ENCODE measurements at regions not wholly inside any gene's neighbourhood (a gene's known extent, or its start where the extent isn't known, plus 50 kb on each side); places are given as distances from the start of the nearest gene placed in this dataset.

DNA sequence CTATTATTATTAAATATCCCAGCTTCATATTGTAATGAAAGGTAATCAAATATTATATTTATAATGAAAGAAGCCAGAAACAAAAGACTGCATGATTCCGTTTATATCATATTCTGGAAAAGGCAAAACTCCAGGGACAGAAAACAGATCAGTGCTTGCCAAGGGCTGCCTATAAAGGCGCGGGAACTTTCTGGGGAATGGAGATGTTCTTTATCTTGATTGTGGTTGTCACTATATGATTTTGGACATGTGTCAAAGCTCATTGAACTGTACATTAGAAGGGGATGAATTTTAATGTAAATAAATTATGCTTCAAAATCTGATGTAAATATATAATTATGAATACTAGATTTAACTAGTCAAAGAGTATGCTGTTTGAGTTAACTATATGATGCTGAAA is 115.4 kb upstream of the KRAS start:
- Histone ChIP-seq H2AFZ (ENCODE audit: low read depth, low read length) (no peak overlapping the region), H3K9me1 (ENCODE audit: control insufficient read depth, insufficient read depth, low read length) (no peaks in the 10 kb centered on the region), H4K20me1 (replicated peaks; ENCODE audit: control insufficient read depth, insufficient read depth, low read length) (no peaks in the 10 kb centered on the region), H3K4me2 (ENCODE audit: insufficient read depth, low read length) (no peak overlapping the region), H3K9me3 (replicated peaks; ENCODE audit: control insufficient read depth, insufficient read depth, low read depth, low read length) (no peaks in the 10 kb centered on the region), H3K36me3 (ENCODE audit: control insufficient read depth, insufficient read depth, low read length) (no peaks in the 10 kb centered on the region), H3K4me1 (replicated peaks in 1 of 2; ENCODE audit: control insufficient read depth in 2 of 2, insufficient read depth in 2 of 2, low read length in 2 of 2) (peaks cover 0 to 7% of the 10 kb centered on the region in 2 experiments; a peak in 1 of 5 replicates), H3K27me3 (ENCODE audit: control insufficient read depth in 2 of 2, insufficient read depth in 2 of 2, low read length in 2 of 2) (peaks cover 5 to 8% of the 10 kb centered on the region in 2 experiments; a peak in 4 of 5 replicates), H3K27ac (ENCODE audit: extremely low read depth, low read depth, low read length) (no peak overlapping the region), H3K79me2 (ENCODE audit: control insufficient read depth, insufficient read depth, low read length) (no peaks in the 10 kb centered on the region), H3K4me3 (no peak overlapping the region), H3K9ac (ENCODE audit: insufficient read depth in 1 of 2, low read depth in 2 of 2, low read length in 2 of 2) (no peak overlapping the region)
- ChIA-PET CTCF (ENCODE audit: low intra/inter-chr PET ratio) (interaction anchor here (0.6 kb wide), 1 partner anchor 202 kb away, joined by 5 read pairs; no protein-coding TSS in a partner anchor), POLR2A (interaction anchor here (1.0 to 1.6 kb wide), 2 partner anchors 8 to 19 kb away, joined by 3 read pairs; no protein-coding TSS in a partner anchor)
- DNase-seq (ENCODE audit: extremely low read depth in 1 of 4, low spot score in 3 of 4) (no peak), ATAC-seq (no peak), FAIRE-seq (no peak)
- intact Hi-C loops (cut with micrococcal nuclease) = no loop called here
- WGBS (ENCODE audit: insufficient coverage, low coverage, missing lambda C conversion rate) = 2% methylated on average over 3 of the region's 3 CpGs
- no TSS peak for BruUV-seq (replicated peaks)
- in situ Hi-C loops (cut with MboI) = no loop called here
- TF ChIP-seq, protein P1, sequence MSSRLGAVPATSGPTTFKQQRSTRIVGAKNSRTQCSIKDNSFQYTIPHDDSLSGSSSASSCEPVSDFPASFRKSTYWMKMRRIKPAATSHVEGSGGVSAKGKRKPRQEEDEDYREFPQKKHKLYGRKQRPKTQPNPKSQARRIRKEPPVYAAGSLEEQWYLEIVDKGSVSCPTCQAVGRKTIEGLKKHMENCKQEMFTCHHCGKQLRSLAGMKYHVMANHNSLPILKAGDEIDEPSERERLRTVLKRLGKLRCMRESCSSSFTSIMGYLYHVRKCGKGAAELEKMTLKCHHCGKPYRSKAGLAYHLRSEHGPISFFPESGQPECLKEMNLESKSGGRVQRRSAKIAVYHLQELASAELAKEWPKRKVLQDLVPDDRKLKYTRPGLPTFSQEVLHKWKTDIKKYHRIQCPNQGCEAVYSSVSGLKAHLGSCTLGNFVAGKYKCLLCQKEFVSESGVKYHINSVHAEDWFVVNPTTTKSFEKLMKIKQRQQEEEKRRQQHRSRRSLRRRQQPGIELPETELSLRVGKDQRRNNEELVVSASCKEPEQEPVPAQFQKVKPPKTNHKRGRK (tag; IDR thresholded peaks at IDR 0.05) = no peak
- TF ChIP-seq RCOR1 (IDR thresholded peaks at IDR 0.05; ENCODE audit: borderline replicate concordance in 1 of 2, low read depth in 2 of 2, low read length in 2 of 2) = no peak
- no peak for TF ChIP-seq CXXC5 (CRISPR knock-in tag; IDR thresholded peaks at IDR 0.05)
- TF ChIP-seq, protein P2, sequence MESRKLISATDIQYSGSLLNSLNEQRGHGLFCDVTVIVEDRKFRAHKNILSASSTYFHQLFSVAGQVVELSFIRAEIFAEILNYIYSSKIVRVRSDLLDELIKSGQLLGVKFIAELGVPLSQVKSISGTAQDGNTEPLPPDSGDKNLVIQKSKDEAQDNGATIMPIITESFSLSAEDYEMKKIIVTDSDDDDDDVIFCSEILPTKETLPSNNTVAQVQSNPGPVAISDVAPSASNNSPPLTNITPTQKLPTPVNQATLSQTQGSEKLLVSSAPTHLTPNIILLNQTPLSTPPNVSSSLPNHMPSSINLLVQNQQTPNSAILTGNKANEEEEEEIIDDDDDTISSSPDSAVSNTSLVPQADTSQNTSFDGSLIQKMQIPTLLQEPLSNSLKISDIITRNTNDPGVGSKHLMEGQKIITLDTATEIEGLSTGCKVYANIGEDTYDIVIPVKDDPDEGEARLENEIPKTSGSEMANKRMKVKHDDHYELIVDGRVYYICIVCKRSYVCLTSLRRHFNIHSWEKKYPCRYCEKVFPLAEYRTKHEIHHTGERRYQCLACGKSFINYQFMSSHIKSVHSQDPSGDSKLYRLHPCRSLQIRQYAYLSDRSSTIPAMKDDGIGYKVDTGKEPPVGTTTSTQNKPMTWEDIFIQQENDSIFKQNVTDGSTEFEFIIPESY (CRISPR knock-in tag; IDR thresholded peaks at IDR 0.05) = no peak
- no peak for TF ChIP-seq FOXA1 (IDR thresholded peaks at IDR 0.05; ENCODE audit: borderline replicate concordance)
- TF ChIP-seq, protein P3, sequence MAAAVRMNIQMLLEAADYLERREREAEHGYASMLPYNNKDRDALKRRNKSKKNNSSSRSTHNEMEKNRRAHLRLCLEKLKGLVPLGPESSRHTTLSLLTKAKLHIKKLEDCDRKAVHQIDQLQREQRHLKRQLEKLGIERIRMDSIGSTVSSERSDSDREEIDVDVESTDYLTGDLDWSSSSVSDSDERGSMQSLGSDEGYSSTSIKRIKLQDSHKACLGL (CRISPR knock-in tag; IDR thresholded peaks at IDR 0.05; ENCODE audit: borderline replicate concordance, poor library complexity, severe bottlenecking) = no peak
- TF ChIP-seq MTA2 (IDR thresholded peaks at IDR 0.05; ENCODE audit: low read depth) = no peak
- TF ChIP-seq, protein P4, sequence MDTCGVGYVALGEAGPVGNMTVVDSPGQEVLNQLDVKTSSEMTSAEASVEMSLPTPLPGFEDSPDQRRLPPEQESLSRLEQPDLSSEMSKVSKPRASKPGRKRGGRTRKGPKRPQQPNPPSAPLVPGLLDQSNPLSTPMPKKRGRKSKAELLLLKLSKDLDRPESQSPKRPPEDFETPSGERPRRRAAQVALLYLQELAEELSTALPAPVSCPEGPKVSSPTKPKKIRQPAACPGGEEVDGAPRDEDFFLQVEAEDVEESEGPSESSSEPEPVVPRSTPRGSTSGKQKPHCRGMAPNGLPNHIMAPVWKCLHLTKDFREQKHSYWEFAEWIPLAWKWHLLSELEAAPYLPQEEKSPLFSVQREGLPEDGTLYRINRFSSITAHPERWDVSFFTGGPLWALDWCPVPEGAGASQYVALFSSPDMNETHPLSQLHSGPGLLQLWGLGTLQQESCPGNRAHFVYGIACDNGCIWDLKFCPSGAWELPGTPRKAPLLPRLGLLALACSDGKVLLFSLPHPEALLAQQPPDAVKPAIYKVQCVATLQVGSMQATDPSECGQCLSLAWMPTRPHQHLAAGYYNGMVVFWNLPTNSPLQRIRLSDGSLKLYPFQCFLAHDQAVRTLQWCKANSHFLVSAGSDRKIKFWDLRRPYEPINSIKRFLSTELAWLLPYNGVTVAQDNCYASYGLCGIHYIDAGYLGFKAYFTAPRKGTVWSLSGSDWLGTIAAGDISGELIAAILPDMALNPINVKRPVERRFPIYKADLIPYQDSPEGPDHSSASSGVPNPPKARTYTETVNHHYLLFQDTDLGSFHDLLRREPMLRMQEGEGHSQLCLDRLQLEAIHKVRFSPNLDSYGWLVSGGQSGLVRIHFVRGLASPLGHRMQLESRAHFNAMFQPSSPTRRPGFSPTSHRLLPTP (IDR thresholded peaks at IDR 0.05; ENCODE audit: borderline replicate concordance, extremely low read depth, insufficient read length) = no peak
- TF ChIP-seq NBN (IDR thresholded peaks at IDR 0.05; ENCODE audit: low read depth) = no peak
- no peak for TF ChIP-seq MEIS2 (IDR thresholded peaks at IDR 0.05; ENCODE audit: partially characterized antibody)
- no peak for TF ChIP-seq ILK (tag; IDR thresholded peaks at IDR 0.05; ENCODE audit: borderline replicate concordance, low read depth)
- no peak for TF ChIP-seq NFIC (IDR thresholded peaks at IDR 0.05)
- TF ChIP-seq NCOA1 (IDR thresholded peaks at IDR 0.05; ENCODE audit: low read depth) = no peak
